H1 (cell line): ENCODE measurements at regions not wholly inside any gene's neighbourhood (a gene's known extent, or its start where the extent isn't known, plus 50 kb on each side); places are given as distances from the start of the nearest gene placed in this dataset.

ENCODE experiments used
- CHD2 ChIP-seq: IDR thresholded peaks from 2 replicates; pipeline ENCODE4 v1.6.1; 2012; ENCODE audit warnings: low read length, improper control_type of control experiment
- CTBP2 ChIP-seq: IDR thresholded peaks from 2 replicates; pipeline ENCODE4 v1.7.0; 2011; ENCODE audit warnings: borderline replicate concordance, mild to moderate bottlenecking, moderate library complexity, mixed read lengths, low read length; ENCODE audit not compliant: insufficient read depth, insufficient read length
- HDAC6 ChIP-seq: IDR thresholded peaks from one replicate; pipeline ENCODE4 v1.7.1; 2012; ENCODE audit warnings: low read depth, mild to moderate bottlenecking, inconsistent platforms, low read length, moderate library complexity
- KDM5A ChIP-seq: fragments of 200-600 bp; IDR thresholded peaks from 2 replicates; pipeline ENCODE4 v1.7.1; 2012; ENCODE audit warnings: mild to moderate bottlenecking, low read length, inconsistent platforms, mixed read lengths
- SIN3A ChIP-seq, 2 experiments: IDR thresholded peaks in 1 of 2; conservative IDR thresholded peaks in 1 of 2; 2 replicates each; pipeline ENCODE4 v1.6.1; 2011 to 2012; ENCODE audit warnings: low read length in 2 of 2, improper control_type of control experiment in 1 of 2, low read depth in 1 of 2, mild to moderate bottlenecking in 1 of 2
- SP2 ChIP-seq: IDR thresholded peaks from 2 replicates; pipeline ENCODE4 v1.6.1; 2012; ENCODE audit warnings: mild to moderate bottlenecking, low read length, inconsistent platforms
- TCF12 ChIP-seq: IDR thresholded peaks from 2 replicates; pipeline ENCODE4 v1.6.1; 2011; ENCODE audit warnings: low read depth, mild to moderate bottlenecking, low read length
- TF ChIP-seq, protein P1 (sequence below): fragments of 300-600 bp; sonication (generic); IDR thresholded peaks from 2 replicates; pipeline ENCODE4 v1.7.1; 2012; ENCODE audit warnings: low read length, moderate library complexity, mild to moderate bottlenecking, inconsistent platforms; ENCODE audit not compliant: insufficient replicate concordance
- TF ChIP-seq, protein P2 (sequence below): IDR thresholded peaks from 2 replicates; pipeline ENCODE4 v1.6.1; 2012; ENCODE audit warnings: low read length, inconsistent platforms
- TF ChIP-seq, protein P3 (sequence below): IDR thresholded peaks from 2 replicates; pipeline ENCODE4 v1.6.1; 2012; ENCODE audit warnings: inconsistent platforms

DNA sequence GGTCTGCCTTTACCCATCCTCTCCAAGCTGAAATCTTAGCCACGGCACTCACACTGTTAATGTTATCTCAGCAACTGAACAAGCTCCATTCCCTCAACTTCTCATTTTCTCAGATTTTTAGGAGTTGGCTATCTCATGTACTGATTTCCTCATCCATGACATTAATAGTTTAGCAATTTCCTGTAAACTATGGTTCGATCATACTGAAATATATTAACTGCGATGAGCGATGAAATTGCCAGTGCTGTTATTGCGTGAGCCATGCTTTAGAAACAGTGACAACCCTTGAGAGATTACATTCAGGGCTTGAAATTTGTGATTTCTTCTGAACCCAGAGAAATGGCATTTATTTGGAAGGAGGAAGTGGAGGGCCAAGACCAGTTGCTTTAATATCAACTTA is 223.7 kb downstream of the GPAT3 start (continued):
- TF ChIP-seq, protein P1, sequence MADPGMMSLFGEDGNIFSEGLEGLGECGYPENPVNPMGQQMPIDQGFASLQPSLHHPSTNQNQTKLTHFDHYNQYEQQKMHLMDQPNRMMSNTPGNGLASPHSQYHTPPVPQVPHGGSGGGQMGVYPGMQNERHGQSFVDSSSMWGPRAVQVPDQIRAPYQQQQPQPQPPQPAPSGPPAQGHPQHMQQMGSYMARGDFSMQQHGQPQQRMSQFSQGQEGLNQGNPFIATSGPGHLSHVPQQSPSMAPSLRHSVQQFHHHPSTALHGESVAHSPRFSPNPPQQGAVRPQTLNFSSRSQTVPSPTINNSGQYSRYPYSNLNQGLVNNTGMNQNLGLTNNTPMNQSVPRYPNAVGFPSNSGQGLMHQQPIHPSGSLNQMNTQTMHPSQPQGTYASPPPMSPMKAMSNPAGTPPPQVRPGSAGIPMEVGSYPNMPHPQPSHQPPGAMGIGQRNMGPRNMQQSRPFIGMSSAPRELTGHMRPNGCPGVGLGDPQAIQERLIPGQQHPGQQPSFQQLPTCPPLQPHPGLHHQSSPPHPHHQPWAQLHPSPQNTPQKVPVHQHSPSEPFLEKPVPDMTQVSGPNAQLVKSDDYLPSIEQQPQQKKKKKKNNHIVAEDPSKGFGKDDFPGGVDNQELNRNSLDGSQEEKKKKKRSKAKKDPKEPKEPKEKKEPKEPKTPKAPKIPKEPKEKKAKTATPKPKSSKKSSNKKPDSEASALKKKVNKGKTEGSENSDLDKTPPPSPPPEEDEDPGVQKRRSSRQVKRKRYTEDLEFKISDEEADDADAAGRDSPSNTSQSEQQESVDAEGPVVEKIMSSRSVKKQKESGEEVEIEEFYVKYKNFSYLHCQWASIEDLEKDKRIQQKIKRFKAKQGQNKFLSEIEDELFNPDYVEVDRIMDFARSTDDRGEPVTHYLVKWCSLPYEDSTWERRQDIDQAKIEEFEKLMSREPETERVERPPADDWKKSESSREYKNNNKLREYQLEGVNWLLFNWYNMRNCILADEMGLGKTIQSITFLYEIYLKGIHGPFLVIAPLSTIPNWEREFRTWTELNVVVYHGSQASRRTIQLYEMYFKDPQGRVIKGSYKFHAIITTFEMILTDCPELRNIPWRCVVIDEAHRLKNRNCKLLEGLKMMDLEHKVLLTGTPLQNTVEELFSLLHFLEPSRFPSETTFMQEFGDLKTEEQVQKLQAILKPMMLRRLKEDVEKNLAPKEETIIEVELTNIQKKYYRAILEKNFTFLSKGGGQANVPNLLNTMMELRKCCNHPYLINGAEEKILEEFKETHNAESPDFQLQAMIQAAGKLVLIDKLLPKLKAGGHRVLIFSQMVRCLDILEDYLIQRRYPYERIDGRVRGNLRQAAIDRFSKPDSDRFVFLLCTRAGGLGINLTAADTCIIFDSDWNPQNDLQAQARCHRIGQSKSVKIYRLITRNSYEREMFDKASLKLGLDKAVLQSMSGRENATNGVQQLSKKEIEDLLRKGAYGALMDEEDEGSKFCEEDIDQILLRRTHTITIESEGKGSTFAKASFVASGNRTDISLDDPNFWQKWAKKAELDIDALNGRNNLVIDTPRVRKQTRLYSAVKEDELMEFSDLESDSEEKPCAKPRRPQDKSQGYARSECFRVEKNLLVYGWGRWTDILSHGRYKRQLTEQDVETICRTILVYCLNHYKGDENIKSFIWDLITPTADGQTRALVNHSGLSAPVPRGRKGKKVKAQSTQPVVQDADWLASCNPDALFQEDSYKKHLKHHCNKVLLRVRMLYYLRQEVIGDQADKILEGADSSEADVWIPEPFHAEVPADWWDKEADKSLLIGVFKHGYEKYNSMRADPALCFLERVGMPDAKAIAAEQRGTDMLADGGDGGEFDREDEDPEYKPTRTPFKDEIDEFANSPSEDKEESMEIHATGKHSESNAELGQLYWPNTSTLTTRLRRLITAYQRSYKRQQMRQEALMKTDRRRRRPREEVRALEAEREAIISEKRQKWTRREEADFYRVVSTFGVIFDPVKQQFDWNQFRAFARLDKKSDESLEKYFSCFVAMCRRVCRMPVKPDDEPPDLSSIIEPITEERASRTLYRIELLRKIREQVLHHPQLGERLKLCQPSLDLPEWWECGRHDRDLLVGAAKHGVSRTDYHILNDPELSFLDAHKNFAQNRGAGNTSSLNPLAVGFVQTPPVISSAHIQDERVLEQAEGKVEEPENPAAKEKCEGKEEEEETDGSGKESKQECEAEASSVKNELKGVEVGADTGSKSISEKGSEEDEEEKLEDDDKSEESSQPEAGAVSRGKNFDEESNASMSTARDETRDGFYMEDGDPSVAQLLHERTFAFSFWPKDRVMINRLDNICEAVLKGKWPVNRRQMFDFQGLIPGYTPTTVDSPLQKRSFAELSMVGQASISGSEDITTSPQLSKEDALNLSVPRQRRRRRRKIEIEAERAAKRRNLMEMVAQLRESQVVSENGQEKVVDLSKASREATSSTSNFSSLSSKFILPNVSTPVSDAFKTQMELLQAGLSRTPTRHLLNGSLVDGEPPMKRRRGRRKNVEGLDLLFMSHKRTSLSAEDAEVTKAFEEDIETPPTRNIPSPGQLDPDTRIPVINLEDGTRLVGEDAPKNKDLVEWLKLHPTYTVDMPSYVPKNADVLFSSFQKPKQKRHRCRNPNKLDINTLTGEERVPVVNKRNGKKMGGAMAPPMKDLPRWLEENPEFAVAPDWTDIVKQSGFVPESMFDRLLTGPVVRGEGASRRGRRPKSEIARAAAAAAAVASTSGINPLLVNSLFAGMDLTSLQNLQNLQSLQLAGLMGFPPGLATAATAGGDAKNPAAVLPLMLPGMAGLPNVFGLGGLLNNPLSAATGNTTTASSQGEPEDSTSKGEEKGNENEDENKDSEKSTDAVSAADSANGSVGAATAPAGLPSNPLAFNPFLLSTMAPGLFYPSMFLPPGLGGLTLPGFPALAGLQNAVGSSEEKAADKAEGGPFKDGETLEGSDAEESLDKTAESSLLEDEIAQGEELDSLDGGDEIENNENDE: no peak
- TF ChIP-seq CTBP2 (no peak), CHD2 (no peak), HDAC6 (no peak), SIN3A (conservative IDR thresholded peaks at IDR 0.05 in 1 of 2, IDR thresholded peaks at IDR 0.05 in 1 of 2; ENCODE audit: low read depth in 1 of 2, low read length in 2 of 2) (no peak), TCF12 (no peak), SP2 (no peak), KDM5A (no peak)
- TF ChIP-seq, protein P2, sequence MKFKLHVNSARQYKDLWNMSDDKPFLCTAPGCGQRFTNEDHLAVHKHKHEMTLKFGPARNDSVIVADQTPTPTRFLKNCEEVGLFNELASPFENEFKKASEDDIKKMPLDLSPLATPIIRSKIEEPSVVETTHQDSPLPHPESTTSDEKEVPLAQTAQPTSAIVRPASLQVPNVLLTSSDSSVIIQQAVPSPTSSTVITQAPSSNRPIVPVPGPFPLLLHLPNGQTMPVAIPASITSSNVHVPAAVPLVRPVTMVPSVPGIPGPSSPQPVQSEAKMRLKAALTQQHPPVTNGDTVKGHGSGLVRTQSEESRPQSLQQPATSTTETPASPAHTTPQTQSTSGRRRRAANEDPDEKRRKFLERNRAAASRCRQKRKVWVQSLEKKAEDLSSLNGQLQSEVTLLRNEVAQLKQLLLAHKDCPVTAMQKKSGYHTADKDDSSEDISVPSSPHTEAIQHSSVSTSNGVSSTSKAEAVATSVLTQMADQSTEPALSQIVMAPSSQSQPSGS: no peak
- TF ChIP-seq, protein P3, sequence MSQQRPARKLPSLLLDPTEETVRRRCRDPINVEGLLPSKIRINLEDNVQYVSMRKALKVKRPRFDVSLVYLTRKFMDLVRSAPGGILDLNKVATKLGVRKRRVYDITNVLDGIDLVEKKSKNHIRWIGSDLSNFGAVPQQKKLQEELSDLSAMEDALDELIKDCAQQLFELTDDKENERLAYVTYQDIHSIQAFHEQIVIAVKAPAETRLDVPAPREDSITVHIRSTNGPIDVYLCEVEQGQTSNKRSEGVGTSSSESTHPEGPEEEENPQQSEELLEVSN: no peak
